SU-DHL-6 (cell line): ENCODE measurements at regions not wholly inside any gene's neighbourhood (a gene's known extent, or its start where the extent isn't known, plus 50 kb on each side); places are given as distances from the start of the nearest gene placed in this dataset.

Experiments
- EZH2phosphoT487 ChIP-seq: fragments of 200-600 bp; sonication (generic), shearing (Covaris generic); conservative IDR thresholded peaks from 2 replicates; pipeline ENCODE4 v1.6.1; 2018; ENCODE audit warnings: mild to moderate bottlenecking, antibody characterized with exemption, low read length, moderate library complexity, mixed read lengths
- TF ChIP-seq, protein P1 (sequence below): fragments of 200-600 bp; sonication (generic); IDR thresholded peaks from one replicate; pipeline ENCODE4 v1.5.1; 2017; ENCODE audit warnings: antibody characterized with exemption, mild to moderate bottlenecking, low read length, moderate library complexity; ENCODE audit not compliant: insufficient read depth, poor library complexity, severe bottlenecking

DNA sequence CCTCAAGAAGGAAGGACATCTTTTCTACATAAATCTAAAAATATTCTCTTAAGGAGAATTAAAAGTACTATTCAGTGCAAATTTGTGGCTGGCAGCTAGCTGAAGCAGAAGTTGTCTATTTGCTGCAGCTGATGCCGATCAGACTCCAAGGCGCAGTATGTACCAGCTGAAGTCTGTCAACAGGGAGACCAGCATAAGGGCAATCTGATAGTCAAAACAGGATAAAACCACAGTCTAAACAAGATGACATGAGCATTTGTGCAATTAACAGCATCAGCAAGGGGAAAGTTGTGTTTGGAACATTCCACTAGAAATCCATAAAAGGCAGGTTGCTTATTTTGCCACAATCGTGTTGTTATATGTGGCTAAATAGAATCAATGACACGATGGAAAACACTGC lies 198.2 kb upstream of the ROBO2 start:
- TF ChIP-seq, protein P1, sequence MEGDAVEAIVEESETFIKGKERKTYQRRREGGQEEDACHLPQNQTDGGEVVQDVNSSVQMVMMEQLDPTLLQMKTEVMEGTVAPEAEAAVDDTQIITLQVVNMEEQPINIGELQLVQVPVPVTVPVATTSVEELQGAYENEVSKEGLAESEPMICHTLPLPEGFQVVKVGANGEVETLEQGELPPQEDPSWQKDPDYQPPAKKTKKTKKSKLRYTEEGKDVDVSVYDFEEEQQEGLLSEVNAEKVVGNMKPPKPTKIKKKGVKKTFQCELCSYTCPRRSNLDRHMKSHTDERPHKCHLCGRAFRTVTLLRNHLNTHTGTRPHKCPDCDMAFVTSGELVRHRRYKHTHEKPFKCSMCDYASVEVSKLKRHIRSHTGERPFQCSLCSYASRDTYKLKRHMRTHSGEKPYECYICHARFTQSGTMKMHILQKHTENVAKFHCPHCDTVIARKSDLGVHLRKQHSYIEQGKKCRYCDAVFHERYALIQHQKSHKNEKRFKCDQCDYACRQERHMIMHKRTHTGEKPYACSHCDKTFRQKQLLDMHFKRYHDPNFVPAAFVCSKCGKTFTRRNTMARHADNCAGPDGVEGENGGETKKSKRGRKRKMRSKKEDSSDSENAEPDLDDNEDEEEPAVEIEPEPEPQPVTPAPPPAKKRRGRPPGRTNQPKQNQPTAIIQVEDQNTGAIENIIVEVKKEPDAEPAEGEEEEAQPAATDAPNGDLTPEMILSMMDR: no peak
- TF ChIP-seq EZH2phosphoT487: no peak
